ENCODE measurements at regions not wholly inside any gene's neighbourhood (a gene's known extent, or its start where the extent isn't known, plus 50 kb on each side); places are given as distances from the start of the nearest gene placed in this dataset.

- DNase-seq (no peak), ATAC-seq (no peak)
- ChIA-PET POLR2A (ENCODE audit: unreplicated experiment) (no interaction called here), CTCF (interaction anchor here (0.6 kb wide), 1 partner anchor 310 kb away, joined by 6 read pairs; no protein-coding TSS in a partner anchor)
- Histone ChIP-seq H3K79me2 (ENCODE audit: low read length) (no peaks in the 10 kb centered on the region), H3F3A (ENCODE audit: low read length, unreplicated experiment) (no peaks in the 10 kb centered on the region), H3K27me3 (ENCODE audit: low read length) (no peaks in the 10 kb centered on the region), H3K36me3 (ENCODE audit: low read depth, low read length) (no peaks in the 10 kb centered on the region), H3K4me2 (ENCODE audit: low read length) (no peak overlapping the region), H2AFZ (ENCODE audit: low read length) (no peak overlapping the region), H3K9ac (ENCODE audit: low read length) (no peak overlapping the region), H3K27ac (ENCODE audit: low read length) (no peak overlapping the region), H3K4me1 (ENCODE audit: insufficient read depth, low read length) (peaks cover 22% of the 10 kb centered on the region), H3K9me3 (ENCODE audit: low read length) (no peaks in the 10 kb centered on the region), H4K20me1 (ENCODE audit: low read length) (no peaks in the 10 kb centered on the region), H3K9me2 (replicated peaks; ENCODE audit: low read length) (no peaks in the 10 kb centered on the region), H3K4me3 (ENCODE audit: low read length) (no peak overlapping the region)
- intact Hi-C loops (cut with micrococcal nuclease): loop anchor here (10.0 kb wide), 1 partner anchor 229 kb away; no protein-coding TSS in a partner anchor
- no TSS peak for BruUV-seq (replicated peaks)
- TF ChIP-seq EZH2 (IDR thresholded peaks at IDR 0.05; ENCODE audit: low read length, unreplicated experiment): no peak
- no peak for TF ChIP-seq EZH2phosphoT487 (IDR thresholded peaks at IDR 0.05; ENCODE audit: borderline replicate concordance, low read length)
- TF ChIP-seq CTCF (conservative IDR thresholded peaks at IDR 0.05; ENCODE audit: low read depth, low read length): no peak
Observed at GRCh38 chr13:106373989-106374572, 161.4 kb downstream of the EFNB2 start.

DNA sequence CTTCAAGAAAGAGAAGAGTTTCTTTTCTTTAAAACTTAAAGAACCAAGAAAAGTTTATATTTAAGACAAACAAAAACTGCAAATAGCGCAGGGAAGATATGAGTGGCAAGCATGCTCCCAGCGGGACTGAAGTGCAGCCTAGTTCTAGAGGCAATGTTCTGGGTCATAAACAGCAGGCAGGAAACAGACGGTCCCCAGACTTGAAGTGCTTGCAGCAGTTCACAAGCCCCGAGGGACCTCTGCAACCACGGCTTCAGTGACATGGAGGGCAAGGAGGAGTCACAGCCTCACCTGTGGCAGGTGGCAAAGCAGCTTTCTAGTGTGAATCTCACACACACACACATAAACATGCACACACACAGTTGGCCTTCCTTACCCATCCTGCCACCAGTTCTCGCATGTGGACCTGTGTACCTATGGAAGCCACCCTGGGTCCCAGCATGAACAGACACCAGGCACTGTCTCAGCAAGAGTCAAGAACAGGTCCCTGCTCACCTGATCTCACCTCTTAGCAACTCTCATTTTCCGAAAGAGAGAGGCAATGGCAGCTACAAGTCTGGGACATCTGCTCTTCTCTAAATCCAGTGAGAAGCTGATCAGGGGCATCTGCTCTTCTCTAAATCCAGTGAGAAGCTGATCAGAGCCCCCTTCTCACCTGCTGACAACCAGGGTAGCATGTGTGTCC is 162.0 kb downstream of the EFNB2 start:
- peaks cover 16% of the 10 kb centered on the region for H3K4me1 ChIP-seq (ENCODE audit: insufficient read depth, low read length)

More for the DNA sequence above, 162.0 kb downstream of the EFNB2 start:
- Histone ChIP-seq H3K27ac (ENCODE audit: low read length) (no peak overlapping the region), H3F3A (ENCODE audit: low read length, unreplicated experiment) (no peaks in the 10 kb centered on the region), H3K79me2 (ENCODE audit: low read length) (no peaks in the 10 kb centered on the region), H2AFZ (ENCODE audit: low read length) (no peak overlapping the region), H3K4me2 (ENCODE audit: low read length) (no peak overlapping the region), H3K9me3 (ENCODE audit: low read length) (no peaks in the 10 kb centered on the region), H3K27me3 (ENCODE audit: low read length) (no peaks in the 10 kb centered on the region), H3K9me2 (replicated peaks; ENCODE audit: low read length) (no peaks in the 10 kb centered on the region), H3K36me3 (ENCODE audit: low read depth, low read length) (no peaks in the 10 kb centered on the region), H3K9ac (ENCODE audit: low read length) (no peak overlapping the region), H4K20me1 (ENCODE audit: low read length) (no peaks in the 10 kb centered on the region), H3K4me3 (ENCODE audit: low read length) (no peak overlapping the region)
- POLR2A ChIA-PET (ENCODE audit: unreplicated experiment): no interaction called here
- no peak for DNase-seq
- no peak for ATAC-seq
- intact Hi-C loops (cut with micrococcal nuclease): loop anchor here (10.0 kb wide), 1 partner anchor 229 kb away; no protein-coding TSS in a partner anchor
- CTCF ChIA-PET: no interaction called here
- TF ChIP-seq EZH2 (IDR thresholded peaks at IDR 0.05; ENCODE audit: low read length, unreplicated experiment) (no peak), CTCF (conservative IDR thresholded peaks at IDR 0.05; ENCODE audit: low read depth, low read length) (no peak), EZH2phosphoT487 (IDR thresholded peaks at IDR 0.05; ENCODE audit: borderline replicate concordance, low read length) (no peak)
- no TSS peak for BruUV-seq (replicated peaks)
